Liver (tissue), 3 donors: ENCODE measurements at regions not wholly inside any gene's neighbourhood (a gene's known extent, or its start where the extent isn't known, plus 50 kb on each side); places are given as distances from the start of the nearest gene placed in this dataset.

Experiments used
- ATF3 ChIP-seq: IDR thresholded peaks from 2 replicates; pipeline ENCODE4 v1.6.1; 2016; ENCODE audit warnings: antibody characterized with exemption
- FOXA1 ChIP-seq: IDR thresholded peaks from 2 replicates; pipeline ENCODE4 v1.6.1; 2016; ENCODE audit warnings: antibody characterized with exemption
- MAX ChIP-seq: IDR thresholded peaks from 2 replicates; pipeline ENCODE4 v1.6.1; 2016; ENCODE audit warnings: antibody characterized with exemption
- RAD21 ChIP-seq, 2 donors: IDR thresholded peaks; 2 replicates each; pipeline ENCODE4 v1.6.1; 2016; ENCODE audit warnings: antibody characterized with exemption in 2 of 2, mild to moderate bottlenecking in 2 of 2
- SP1 ChIP-seq: IDR thresholded peaks from 2 replicates; pipeline ENCODE4 v1.6.1; 2018; ENCODE audit warnings: antibody characterized with exemption, mild to moderate bottlenecking
- YY1 ChIP-seq: IDR thresholded peaks from 2 replicates; pipeline ENCODE4 v1.6.1; 2016; ENCODE audit warnings: antibody characterized with exemption, mild to moderate bottlenecking
- TF ChIP-seq, protein P1 (sequence below): fragments of 150-350 bp; IDR thresholded peaks from 2 replicates; pipeline ENCODE4 v1.5.1; 2017; ENCODE audit warnings: improper control_type of control experiment, low read depth, low read length; ENCODE audit not compliant: missing input control
- donor health status: healthy.
- donor health status: healthy.

DNA sequence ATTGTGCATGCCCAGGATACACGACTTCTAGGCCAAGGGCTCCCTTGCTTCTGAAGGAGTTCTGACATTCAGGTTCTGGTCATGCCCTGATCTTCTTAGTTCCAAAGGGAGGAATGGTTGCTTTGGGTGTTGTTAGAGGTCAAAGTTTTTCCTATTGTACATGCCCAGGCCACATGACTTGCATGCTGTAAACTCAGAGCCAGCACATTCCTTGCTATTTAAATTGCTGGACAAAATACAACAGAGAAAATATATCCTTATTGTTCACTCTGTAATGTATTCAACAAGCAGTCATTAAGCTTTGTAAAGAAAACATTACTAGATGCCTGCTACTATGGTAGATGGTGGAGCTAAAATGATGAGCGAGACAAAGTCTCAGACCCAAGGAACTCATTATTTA, 71.2 kb upstream of the COCH start:
- TF ChIP-seq, protein P1, sequence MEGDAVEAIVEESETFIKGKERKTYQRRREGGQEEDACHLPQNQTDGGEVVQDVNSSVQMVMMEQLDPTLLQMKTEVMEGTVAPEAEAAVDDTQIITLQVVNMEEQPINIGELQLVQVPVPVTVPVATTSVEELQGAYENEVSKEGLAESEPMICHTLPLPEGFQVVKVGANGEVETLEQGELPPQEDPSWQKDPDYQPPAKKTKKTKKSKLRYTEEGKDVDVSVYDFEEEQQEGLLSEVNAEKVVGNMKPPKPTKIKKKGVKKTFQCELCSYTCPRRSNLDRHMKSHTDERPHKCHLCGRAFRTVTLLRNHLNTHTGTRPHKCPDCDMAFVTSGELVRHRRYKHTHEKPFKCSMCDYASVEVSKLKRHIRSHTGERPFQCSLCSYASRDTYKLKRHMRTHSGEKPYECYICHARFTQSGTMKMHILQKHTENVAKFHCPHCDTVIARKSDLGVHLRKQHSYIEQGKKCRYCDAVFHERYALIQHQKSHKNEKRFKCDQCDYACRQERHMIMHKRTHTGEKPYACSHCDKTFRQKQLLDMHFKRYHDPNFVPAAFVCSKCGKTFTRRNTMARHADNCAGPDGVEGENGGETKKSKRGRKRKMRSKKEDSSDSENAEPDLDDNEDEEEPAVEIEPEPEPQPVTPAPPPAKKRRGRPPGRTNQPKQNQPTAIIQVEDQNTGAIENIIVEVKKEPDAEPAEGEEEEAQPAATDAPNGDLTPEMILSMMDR = no peak
- no peak for TF ChIP-seq SP1
- no peak for TF ChIP-seq FOXA1
- TF ChIP-seq MAX = no peak
- TF ChIP-seq YY1 = no peak
- no peak for TF ChIP-seq RAD21 (IDR thresholded peaks at IDR 0.05)
- TF ChIP-seq ATF3 = no peak
